Coronary artery (tissue), 2 donors: ENCODE measurements at regions not wholly inside any gene's neighbourhood (a gene's known extent, or its start where the extent isn't known, plus 50 kb on each side); places are given as distances from the start of the nearest gene placed in this dataset.
A peak's percentile ranks its signal among the peaks of the same experiment; 100 is the strongest.
"Not testable (repeated sequence)": the region's sequence is repeated elsewhere in the genome, so short reads cannot be mapped to it uniquely, and the experiment has no call there.

Experiments used
- DNase-seq: peaks from one replicate; pipeline ENCODE4 v3.0.0-alpha.2; 2017; ENCODE audit warnings: low spot score
- H3K27ac ChIP-seq, 2 donors: fragments of 200-600 bp; sonication (generic); one replicate each; pipeline ENCODE4 v1.5.1; 2016 to 2019
- H3K4me3 ChIP-seq: fragments of 200-600 bp; sonication (generic); 2 replicates; pipeline ENCODE4 v1.5.1; 2016; ENCODE audit warnings: mild to moderate bottlenecking, moderate library complexity
- TF ChIP-seq, protein P1 (sequence below): fragments of 200-600 bp; sonication (generic); IDR thresholded peaks from one replicate; pipeline ENCODE4 v1.5.1; 2019; ENCODE audit warnings: antibody characterized with exemption

- Histone ChIP-seq H3K4me3 (no peak overlapping the region), H3K27ac (no peak overlapping the region)
Observed at GRCh38 chr6:27168586-27169443, 78.7 kb upstream of the PRSS16 start.

DNA sequence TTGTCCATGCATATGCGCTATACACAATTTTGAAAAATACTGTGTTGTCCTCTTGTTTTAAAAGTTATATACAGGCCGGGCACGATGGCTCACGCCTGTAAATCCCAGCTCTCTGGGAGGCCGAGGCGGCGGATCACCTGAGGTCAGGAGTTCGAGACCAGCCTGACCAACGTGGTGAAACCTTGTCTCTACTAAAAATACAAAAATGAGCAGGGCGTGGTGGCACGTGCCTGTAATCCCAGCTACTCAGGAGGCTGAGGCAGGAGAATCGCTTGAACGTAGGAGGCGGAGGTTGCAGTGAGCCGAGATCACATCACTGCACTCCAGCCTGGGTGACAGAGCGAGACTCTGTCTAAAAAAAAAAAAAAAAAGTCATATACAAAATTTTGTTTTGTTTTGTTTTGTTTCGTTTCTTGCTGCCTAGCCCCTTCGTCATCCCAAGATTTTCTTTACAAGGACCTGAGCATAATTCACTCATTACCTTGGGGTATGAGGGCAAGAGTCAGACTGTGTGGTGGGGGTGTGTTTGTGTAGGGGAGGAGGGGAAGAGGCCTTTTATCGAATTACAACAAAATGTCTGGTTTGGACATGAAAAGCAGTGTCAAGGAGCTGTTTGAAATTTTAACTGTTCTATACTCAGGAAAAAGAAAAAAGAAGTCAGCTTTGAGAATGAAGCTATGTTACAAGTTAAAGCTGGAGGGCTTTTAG is 74.8 kb upstream of the PRSS16 start:
- not testable (repeated sequence) for H3K27ac ChIP-seq, H3K4me3 ChIP-seq, DNase-seq

More at GRCh38 chr6:27168586-27169443, 78.7 kb upstream of the PRSS16 start:
- no peak for DNase-seq
- TF ChIP-seq, protein P1, sequence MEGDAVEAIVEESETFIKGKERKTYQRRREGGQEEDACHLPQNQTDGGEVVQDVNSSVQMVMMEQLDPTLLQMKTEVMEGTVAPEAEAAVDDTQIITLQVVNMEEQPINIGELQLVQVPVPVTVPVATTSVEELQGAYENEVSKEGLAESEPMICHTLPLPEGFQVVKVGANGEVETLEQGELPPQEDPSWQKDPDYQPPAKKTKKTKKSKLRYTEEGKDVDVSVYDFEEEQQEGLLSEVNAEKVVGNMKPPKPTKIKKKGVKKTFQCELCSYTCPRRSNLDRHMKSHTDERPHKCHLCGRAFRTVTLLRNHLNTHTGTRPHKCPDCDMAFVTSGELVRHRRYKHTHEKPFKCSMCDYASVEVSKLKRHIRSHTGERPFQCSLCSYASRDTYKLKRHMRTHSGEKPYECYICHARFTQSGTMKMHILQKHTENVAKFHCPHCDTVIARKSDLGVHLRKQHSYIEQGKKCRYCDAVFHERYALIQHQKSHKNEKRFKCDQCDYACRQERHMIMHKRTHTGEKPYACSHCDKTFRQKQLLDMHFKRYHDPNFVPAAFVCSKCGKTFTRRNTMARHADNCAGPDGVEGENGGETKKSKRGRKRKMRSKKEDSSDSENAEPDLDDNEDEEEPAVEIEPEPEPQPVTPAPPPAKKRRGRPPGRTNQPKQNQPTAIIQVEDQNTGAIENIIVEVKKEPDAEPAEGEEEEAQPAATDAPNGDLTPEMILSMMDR: no peak

GRCh38 chr6:27173232-27173601 is 74.3 kb upstream of the PRSS16 start:
- DNase-seq, H3K27ac ChIP-seq, H3K4me3 ChIP-seq: not testable (repeated sequence)

GRCh38 chr6:27174958-27175357 is 72.5 kb upstream of the PRSS16 start:
- no peak overlapping the region for H3K4me3 ChIP-seq
- no peak for DNase-seq
- TF ChIP-seq, protein P1: no peak
- no peak overlapping the region for H3K27ac ChIP-seq

DNA sequence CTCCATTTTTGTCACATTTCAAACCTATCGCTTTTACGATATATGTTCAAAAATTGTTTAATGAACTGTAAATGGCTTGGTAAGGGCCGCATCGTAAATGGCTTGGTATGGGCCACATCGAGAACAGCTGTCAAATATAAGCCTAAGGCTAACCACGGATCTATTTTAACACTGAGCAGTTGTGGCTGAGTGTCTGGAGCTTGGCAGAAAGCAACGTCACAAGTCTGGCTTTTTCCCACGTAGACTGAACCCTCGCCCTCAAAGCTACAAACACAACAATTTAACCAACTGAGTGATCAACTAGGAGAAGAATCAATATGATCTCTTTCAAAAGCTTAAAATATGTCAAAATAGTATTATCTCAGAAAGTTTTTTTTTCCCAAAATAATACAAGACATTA is 71.4 kb upstream of the PRSS16 start:
- H3K27ac ChIP-seq: no peak overlapping the region
- TF ChIP-seq, protein P1: no peak
- no peak for DNase-seq
- H3K4me3 ChIP-seq: no peak overlapping the region

- peak overlapping the region; percentile 94 for H3K4me3 ChIP-seq
- TF ChIP-seq, protein P1: no peak
- DNase-seq: no peak
- peak overlapping the region; percentile 67 to 92 for H3K27ac ChIP-seq
Observed at GRCh38 chr6:27176523-27177484, 70.7 kb upstream of the PRSS16 start.

DNA sequence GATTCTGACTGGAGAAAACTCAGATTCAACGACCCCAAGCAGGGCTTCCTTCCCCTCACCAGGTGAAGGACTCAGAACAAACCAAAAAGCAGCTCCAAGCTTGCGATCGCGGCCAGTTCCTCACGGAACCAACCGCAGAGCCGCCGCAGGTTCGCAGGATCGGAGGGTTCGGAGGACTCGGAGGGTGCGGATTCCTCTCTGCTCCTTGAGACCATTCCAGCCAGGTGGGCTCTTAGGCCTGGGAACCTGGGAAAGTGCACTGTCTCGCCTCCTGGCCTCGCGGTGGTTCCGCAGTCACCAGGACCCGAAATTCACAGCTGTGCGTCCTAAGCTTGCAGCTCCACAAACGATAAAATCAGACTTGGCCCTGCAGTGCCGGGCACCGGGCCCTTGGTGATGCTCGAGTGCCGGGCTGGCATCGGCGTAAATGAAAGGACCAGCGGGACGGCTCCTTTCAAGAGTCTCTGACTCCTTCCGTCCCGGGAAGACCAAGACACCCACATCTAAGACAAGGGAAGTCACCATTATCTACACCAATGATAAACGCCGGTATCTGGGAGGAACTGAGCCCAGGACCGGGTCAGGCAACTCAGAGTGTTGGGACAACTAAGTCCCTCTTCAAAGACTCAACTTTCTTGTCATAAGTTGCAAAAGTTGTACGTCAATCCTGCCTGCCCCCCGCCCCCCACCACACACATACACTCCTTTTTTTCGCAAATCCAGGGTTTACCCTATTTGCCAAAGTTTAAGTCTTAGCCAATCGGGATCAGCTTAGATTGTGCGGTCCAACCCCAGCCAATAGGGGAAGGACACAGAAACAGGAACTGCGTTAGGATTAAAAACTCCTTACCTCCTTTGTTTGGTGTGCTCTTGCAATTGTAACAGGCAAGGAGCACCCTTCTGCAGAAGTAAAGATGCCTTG is 69.8 kb upstream of the PRSS16 start:
- DNase-seq: peak; percentile 91
- TF ChIP-seq, protein P1: peak; percentile 27
- Histone ChIP-seq H3K4me3 (peak overlapping the region; percentile 94), H3K27ac (peak overlapping the region; percentile 67 to 92)
